ENCODE measurements at regions not wholly inside any gene's neighbourhood (a gene's known extent, or its start where the extent isn't known, plus 50 kb on each side); places are given as distances from the start of the nearest gene placed in this dataset.

GRCh38 chr19:30688696-30689095 is 316.5 kb downstream of the ZNF536 start:
- intact Hi-C loops (cut with micrococcal nuclease) = no loop called here

GRCh38 chr19:30686826-30687566 is 314.8 kb downstream of the ZNF536 start:
- intact Hi-C loops (cut with micrococcal nuclease) = no loop called here

- intact Hi-C loops (cut with micrococcal nuclease) = no loop called here
These were observed 314.1 kb downstream of the ZNF536 start for GRCh38 chr19:30686176-30686820.

GRCh38 chr19:30685426-30686000 is 313.3 kb downstream of the ZNF536 start:
- intact Hi-C loops (cut with micrococcal nuclease) = no loop called here

GRCh38 chr19:30684613-30685012 is 312.4 kb downstream of the ZNF536 start:
- intact Hi-C loops (cut with micrococcal nuclease) = loop anchor here (5.0 kb wide), 1 partner anchor 673 kb away; no protein-coding TSS in a partner anchor

DNA sequence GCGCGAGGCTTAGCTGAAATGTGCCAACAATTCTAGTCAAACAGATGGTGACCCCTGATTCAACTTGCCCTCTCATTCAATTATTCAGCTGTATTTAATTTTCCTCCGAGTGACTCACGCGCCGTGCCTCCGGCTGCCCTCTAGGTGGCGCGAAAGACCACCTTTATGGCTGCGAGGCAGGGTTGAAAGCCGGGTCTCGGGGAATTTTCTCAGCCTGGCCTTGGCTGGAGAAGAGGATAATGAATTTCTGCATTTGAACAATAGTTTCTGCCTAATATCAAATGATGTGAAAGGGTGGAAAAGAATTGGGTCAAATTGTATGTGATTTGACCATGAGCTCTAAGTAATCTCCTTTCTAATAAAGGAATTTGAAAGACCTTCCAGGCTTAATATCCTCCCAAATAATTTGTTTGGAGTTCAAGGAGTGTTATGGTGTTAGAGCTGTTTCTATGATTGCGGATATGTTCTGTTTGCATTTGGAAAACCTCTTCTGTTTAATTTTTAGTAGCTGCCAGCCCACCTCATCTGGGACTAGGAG is 310.9 kb downstream of the ZNF536 start:
- intact Hi-C loops (cut with micrococcal nuclease) = loop anchor here (1.0 to 5.0 kb wide), 2 partner anchors 674 to 1541 kb away; no protein-coding TSS in a partner anchor

- intact Hi-C loops (cut with micrococcal nuclease) = loop anchor here (5.0 kb wide), 1 partner anchor 675 kb away; no protein-coding TSS in a partner anchor
These were observed 310.2 kb downstream of the ZNF536 start for GRCh38 chr19:30682146-30682998.

- intact Hi-C loops (cut with micrococcal nuclease) = loop anchor here (5.0 kb wide), 1 partner anchor 676 kb away; no protein-coding TSS in a partner anchor
These were observed 309.2 kb downstream of the ZNF536 start for GRCh38 chr19:30681162-30682100.

- intact Hi-C loops (cut with micrococcal nuclease) = loop anchor here (5.0 kb wide), 1 partner anchor 677 kb away; no protein-coding TSS in a partner anchor
These were observed 308.2 kb downstream of the ZNF536 start for GRCh38 chr19:30680399-30680798.

DNA sequence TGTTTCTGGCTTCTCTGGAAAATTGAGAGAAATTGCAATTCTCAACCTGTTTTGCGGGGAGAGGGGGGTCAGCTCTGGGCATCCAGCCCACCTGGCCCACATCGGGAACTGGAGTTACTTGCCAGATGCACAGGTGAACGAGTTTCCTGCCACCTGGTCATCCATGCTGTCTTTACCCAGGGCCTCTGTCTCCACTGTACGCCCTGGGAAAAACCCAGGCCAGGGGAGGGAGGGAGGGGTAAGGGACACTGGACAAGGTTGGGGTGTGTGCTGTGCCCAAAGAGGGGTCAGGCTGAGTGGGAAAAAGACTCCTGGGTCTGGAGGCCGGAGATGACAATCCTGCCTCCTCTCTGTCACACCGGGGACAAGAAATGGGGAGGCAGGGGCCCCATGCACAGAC is 307.6 kb downstream of the ZNF536 start:
- intact Hi-C loops (cut with micrococcal nuclease) = loop anchor here (5.0 kb wide), 1 partner anchor 678 kb away; no protein-coding TSS in a partner anchor

DNA sequence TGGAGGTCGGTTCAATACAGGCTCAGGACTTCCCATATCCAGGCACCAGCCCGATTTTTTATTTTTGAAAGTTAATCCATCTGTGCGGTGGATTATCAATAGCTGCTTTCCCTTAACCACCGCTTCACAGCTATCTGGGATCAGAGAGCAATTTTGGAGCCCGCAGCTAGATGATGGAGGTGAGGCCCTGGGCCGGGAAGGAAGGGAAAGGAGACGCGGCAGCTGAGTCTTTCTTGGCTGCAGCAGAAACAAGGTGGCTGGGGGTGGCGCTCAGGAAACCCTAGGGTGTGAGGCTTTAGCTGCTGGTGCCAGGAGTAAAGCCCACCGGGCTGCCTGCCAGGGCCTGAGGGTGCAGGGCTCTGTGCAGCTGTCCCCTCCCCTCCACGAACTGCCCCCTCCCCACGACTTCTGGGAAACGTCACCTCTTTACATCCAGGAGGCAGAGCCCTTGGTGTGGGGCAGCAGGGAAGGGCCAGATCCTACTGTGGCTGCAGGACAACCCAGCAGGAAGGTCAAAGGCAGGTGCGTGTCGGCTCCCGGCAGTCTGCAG is 307.0 kb downstream of the ZNF536 start:
- intact Hi-C loops (cut with micrococcal nuclease) = no loop called here

DNA sequence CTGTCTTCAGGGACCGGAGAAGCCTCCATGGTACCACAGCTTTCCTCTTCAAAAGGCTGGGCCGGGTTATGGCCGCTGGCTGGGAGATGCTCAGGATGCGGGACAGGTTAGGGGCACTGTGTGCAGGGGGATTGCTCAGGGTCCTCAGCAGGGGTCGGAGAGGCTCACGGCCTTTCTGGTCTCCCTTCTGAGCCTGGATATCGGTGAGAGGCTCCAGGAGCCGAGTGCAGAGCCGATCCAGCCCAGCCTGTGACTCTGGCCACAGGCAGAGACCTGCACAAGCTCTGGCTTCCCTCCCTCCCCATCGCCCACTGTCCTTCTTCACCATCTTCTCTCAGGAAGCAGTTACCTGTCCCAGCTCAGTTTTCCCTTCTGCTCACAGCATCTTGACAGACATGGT is 306.0 kb downstream of the ZNF536 start:
- intact Hi-C loops (cut with micrococcal nuclease) = no loop called here

GRCh38 chr19:30677702-30678101 is 305.5 kb downstream of the ZNF536 start:
- intact Hi-C loops (cut with micrococcal nuclease) = no loop called here

DNA sequence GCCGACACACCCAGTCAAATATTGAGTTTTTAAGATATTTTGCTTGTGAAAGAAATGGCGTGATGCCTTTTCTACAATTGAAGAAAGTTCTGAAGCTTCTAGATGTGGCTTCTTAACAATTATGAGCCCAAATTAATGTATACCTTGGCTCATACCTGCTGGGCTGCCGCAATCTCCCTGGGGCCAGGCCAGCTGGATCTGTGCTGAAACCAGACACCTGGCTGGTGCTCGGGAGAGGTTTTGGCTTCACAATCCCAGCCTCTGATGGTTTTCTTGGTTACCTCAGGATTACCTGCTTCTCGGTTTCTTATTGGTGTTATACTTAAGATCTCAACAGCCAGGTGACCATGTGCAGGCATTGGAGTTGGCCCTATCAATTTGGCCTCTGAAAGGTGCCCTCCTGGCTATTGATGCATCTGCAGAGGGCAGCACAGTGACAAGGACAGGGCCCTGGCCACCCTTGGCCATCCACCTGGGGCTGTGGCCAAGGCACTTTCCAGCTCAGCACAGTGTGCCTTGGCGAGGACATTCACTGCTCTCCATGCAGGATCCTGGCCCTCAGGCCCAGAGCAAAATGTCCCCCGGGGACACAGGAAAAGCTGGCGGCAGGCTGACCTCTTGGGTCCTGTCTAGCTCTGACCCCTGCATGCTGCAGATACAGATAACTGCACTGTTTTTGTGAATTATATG is 305.0 kb downstream of the ZNF536 start:
- intact Hi-C loops (cut with micrococcal nuclease) = no loop called here

- intact Hi-C loops (cut with micrococcal nuclease) = no loop called here
These were observed 302.9 kb downstream of the ZNF536 start for GRCh38 chr19:30675086-30675485.

GRCh38 chr19:30674656-30675055 is 302.5 kb downstream of the ZNF536 start:
- intact Hi-C loops (cut with micrococcal nuclease) = no loop called here

DNA sequence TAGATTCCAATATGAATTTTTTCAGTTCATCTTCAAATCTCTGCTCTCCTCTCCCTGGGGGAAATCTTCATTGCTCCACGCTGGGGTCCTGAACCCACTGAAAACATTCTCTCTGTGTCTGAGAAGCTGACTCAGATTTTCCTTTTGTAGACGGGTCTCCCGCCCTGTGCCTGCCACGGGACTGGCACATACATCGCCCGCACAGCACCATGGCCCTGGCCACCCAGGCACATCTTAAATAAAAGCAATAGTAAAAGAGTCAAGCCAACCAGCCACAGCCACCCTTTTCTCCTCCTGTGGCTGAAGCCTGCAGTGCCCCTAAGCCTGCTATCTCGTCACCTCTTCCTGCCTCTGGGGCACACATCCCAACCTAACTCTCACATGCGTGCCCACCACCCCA is 301.2 kb downstream of the ZNF536 start:
- intact Hi-C loops (cut with micrococcal nuclease) = no loop called here

- intact Hi-C loops (cut with micrococcal nuclease) = no loop called here
These were observed 300.7 kb downstream of the ZNF536 start for GRCh38 chr19:30672926-30673325.

GRCh38 chr19:30671622-30672051 is 299.5 kb downstream of the ZNF536 start:
- intact Hi-C loops (cut with micrococcal nuclease) = no loop called here

All from T-helper 1 cell treated with Interleukin-12 subunit alpha and Interleukin-12 subunit beta and Interleukin-4 antibody, amounts not matched to agents 30 ng/mL and 1 ng/mL, for 36 hours (primary cell).